ENCODE measurements at regions not wholly inside any gene's neighbourhood (a gene's known extent, or its start where the extent isn't known, plus 50 kb on each side); places are given as distances from the start of the nearest gene placed in this dataset.

DNA sequence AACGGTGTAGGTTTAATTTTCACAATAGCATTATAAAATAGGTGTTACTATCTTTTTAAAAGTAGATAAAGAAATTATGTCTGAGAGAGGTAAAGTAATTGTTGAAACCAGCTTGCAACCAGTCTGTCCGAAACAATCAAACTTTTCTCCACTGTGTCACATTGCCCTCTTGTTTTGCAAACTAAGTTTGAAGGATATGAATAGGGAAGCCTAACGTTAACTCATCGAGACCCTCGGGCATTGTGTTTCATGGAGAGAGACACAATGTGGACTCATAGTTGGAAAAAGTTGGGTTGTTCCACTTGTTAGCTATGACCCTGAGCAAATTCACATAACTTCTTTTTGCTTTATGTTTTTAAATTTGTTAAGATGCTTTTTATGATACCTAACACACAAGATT, 254.4 kb upstream of the IMPG1 start:
- TF ChIP-seq, protein P1, sequence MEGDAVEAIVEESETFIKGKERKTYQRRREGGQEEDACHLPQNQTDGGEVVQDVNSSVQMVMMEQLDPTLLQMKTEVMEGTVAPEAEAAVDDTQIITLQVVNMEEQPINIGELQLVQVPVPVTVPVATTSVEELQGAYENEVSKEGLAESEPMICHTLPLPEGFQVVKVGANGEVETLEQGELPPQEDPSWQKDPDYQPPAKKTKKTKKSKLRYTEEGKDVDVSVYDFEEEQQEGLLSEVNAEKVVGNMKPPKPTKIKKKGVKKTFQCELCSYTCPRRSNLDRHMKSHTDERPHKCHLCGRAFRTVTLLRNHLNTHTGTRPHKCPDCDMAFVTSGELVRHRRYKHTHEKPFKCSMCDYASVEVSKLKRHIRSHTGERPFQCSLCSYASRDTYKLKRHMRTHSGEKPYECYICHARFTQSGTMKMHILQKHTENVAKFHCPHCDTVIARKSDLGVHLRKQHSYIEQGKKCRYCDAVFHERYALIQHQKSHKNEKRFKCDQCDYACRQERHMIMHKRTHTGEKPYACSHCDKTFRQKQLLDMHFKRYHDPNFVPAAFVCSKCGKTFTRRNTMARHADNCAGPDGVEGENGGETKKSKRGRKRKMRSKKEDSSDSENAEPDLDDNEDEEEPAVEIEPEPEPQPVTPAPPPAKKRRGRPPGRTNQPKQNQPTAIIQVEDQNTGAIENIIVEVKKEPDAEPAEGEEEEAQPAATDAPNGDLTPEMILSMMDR (IDR thresholded peaks at IDR 0.05): no peak
- TF ChIP-seq POLR2A (IDR thresholded peaks at IDR 0.05): no peak

All from Peyer's patch (tissue), 4 donors.